Sciatic nerve (tissue), 2 donors: ENCODE measurements at regions not wholly inside any gene's neighbourhood (a gene's known extent, or its start where the extent isn't known, plus 50 kb on each side); places are given as distances from the start of the nearest gene placed in this dataset.

Experiments
- ATAC-seq: fragments of 200-7000 bp; cut with Tn5 transposase; one replicate; pipeline ENCODE4 v1.9.1; 2020; ENCODE audit warnings: mild to moderate bottlenecking, moderate library complexity
- DNase-seq: peaks from one replicate; pipeline ENCODE4 v3.0.0-alpha.2; 2020; ENCODE audit warnings: low spot score
- intact Hi-C: fragments of 100-400 bp; cut with DNase I; formaldehyde crosslinking; loops from one replicate; pipeline ENCODE4 v1.14.2; 2022
- donor health status: DM: no; HTN: no; CAD: no.
- donor health status: DM: no; HTN: no; CAD: no.

DNA sequence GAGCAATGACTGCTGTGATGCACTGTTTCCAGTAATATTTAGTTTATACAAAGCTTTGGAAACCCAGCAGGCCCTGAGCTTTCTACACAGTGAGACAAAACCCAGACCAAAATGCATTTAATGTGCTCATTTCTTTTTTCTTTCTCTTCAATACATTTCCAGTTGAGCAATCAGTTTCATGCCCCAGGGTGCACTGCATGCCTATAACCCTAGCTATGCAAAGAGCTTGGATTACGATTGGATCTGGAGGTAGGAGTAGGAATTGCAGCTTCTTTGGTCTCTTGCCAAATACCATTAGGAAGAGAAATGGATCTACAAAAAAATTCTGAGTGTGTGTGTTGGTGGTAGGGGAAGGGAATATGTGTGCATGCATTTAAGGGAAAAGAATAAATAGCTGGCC, 1001.4 kb downstream of the SQOR start:
- no peak for ATAC-seq
- intact Hi-C loops: no loop called here
- DNase-seq: no peak

DNA sequence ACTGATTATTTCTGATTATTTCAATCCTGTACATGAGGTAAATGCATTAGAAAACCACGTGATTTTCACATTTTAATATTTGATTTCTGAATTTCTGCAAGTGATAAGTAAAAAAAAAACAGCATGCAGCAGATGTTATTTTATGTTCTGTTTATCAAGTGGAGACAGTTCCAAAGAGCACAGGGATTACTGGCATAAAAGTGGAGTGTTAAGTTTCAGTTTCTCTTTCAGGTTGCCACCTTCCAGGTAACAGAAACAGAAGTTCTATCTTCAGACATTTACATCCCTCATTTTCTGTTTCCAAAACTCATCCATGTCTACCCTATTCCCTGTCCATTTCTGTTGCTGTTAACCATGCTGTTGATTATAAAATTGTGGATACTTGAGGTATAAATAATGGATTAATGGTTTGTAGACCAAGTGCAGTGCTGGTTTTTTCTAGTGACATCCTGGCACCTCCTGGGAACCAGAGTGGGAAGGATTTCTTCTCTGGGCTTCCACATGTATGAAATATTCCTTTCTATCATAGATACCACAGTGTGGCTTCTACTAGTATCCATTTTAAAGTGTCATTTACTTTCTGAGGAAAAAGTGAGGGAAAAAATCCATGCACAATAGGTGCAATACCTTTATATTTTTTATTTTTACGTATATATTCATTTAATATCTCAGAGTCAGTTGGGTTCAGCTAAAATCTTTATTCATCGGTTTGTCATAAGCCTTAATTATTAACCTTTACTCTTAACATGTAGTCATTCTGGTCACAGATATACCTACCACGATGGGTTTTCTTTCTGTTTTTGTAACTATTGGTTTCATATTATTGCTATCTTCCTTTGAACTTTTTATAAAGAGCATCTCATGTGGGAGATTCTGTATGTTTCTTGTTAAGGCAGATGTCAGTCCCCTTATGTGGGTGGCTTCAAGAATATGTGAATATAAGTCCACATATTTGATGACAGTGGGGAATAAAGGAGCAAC, 1010.0 kb downstream of the SQOR start:
- intact Hi-C loops: no loop called here
- ATAC-seq (no peak), DNase-seq (no peak)

- no peak for ATAC-seq
- no peak for DNase-seq
- intact Hi-C loops: no loop called here
Observed at GRCh38 chr15:46646490-46646889, 1011.7 kb downstream of the SQOR start.

- intact Hi-C loops: no loop called here
- ATAC-seq: no peak
- DNase-seq: no peak
Observed at GRCh38 chr15:46647046-46647445, 1012.2 kb downstream of the SQOR start.

GRCh38 chr15:46652266-46652665, 1017.4 kb downstream of the SQOR start:
- intact Hi-C loops: no loop called here
- DNase-seq (no peak), ATAC-seq (no peak)

DNA sequence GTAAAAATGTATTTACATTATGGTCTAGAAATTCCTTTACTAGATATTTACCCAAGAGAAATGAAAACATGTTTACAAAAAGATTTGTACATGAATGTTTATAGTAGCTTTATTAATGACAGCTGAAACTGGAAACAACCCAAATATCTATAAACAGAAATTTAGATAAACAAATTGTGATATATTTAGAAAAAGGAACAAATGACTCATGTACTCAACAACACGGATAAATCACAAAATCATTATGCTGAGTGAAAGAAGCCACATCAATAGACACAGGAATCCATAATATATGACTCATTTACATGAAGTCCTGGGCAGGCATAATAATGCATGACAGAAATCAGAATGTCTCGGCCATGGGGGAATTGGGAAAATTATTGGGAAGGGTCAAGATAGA, 1020.2 kb downstream of the SQOR start:
- intact Hi-C loops: no loop called here
- ATAC-seq (no peak), DNase-seq (no peak)

- no peak for DNase-seq
- ATAC-seq: no peak
- intact Hi-C loops: no loop called here
Observed at GRCh38 chr15:46660096-46660842, 1025.4 kb downstream of the SQOR start.

DNA sequence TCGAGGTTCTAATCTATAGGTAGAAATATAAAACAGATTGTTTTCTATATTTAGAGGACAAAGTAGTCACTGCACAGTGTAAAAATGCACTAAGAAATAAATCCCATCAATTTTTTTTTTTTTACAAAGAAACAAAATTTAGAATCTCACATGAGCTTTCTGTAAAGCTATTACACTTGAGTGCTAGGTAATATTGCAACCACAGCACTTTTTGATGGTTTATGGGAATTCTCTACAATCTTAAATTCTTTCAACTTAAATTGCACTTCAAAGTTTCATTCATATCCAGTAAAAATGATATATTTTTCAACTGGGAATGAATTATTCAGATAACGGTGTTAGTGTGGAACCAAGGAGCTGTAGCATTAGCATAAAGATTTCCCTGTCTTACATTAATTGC, 1035.4 kb downstream of the SQOR start:
- DNase-seq (no peak), ATAC-seq (no peak)
- intact Hi-C loops: no loop called here

DNA sequence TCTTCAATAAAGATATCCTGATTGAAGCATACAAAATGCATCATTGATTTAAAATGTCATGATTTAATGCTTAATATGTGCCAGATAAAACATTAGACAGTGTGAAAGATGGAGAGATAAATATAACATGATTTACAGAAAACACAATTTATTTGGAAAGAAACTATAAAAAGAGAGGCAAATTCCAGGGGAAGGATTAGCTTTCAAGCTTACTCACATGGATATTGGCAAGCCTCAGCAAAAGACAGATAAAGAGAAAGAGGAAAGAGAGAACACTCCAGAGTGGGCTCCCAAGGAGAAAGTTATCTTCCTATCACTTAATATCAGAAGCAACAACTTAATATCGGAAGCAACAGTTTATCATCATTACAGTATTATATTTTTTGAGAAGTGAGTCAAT, 1036.5 kb downstream of the SQOR start:
- DNase-seq: no peak
- ATAC-seq: no peak
- intact Hi-C loops: no loop called here

DNA sequence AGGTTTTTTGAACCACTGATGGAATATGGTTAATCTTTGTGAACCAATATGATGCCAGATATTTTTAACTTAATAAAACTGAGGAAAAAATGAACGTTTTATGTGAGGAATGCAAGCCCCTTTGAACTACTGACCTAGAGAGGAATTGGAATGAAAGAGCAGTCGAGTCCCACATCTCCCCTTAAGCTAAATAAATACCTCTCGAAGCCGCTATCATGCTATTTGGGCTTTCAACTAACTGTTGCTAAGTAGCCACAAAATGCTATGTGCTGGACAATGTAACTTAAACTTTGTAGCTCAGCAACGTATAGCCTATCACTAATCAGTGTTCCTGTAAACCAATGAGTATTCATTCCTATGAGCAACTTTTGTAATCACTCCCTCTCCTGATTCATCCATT, 1037.2 kb downstream of the SQOR start:
- intact Hi-C loops: no loop called here
- DNase-seq: no peak
- ATAC-seq: no peak

- intact Hi-C loops: no loop called here
- DNase-seq: no peak
- ATAC-seq: no peak
Observed at GRCh38 chr15:46676233-46677206, 1040.8 kb upstream of the SEMA6D start.

DNA sequence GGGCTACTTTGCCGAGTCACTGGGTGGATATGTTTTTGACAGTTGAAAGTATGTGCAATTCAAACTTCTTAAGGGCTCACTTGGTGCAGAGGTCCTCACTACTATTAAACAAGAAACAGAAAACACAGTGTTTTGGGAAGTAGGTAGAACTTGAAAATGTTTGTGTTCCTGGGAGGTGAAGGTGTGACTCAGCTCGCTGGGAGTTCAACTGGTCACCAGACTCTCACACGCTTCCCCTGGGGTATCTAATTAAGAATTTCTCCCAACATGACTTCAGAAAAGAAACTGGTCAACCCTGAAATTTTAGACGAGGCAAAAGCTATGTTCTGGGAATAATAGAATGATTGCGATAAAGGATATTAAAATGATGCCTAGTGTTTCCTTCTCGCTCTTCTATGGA, 1039.8 kb upstream of the SEMA6D start:
- intact Hi-C loops: no loop called here
- ATAC-seq: no peak

DNA sequence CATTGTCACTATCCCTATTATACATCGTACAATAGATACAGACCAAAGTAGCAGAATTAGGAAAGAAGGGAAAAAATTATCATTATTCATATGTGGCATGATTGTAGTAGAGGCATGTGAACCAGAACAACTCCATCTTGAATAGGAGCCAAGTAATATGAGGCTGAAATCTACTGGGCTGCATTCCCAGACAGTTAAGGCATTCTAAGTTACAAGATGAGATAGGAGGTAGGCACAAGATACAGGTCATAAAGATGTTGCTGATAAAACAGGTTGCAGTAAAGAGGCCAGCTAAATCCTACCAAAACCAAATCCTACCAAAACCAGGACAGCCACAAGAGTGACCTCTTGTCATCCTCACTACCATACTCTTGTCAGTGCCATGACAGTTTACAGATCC, 1035.4 kb upstream of the SEMA6D start:
- intact Hi-C loops: no loop called here

More for the DNA sequence above, 1039.8 kb upstream of the SEMA6D start:
- no peak for DNase-seq

DNA sequence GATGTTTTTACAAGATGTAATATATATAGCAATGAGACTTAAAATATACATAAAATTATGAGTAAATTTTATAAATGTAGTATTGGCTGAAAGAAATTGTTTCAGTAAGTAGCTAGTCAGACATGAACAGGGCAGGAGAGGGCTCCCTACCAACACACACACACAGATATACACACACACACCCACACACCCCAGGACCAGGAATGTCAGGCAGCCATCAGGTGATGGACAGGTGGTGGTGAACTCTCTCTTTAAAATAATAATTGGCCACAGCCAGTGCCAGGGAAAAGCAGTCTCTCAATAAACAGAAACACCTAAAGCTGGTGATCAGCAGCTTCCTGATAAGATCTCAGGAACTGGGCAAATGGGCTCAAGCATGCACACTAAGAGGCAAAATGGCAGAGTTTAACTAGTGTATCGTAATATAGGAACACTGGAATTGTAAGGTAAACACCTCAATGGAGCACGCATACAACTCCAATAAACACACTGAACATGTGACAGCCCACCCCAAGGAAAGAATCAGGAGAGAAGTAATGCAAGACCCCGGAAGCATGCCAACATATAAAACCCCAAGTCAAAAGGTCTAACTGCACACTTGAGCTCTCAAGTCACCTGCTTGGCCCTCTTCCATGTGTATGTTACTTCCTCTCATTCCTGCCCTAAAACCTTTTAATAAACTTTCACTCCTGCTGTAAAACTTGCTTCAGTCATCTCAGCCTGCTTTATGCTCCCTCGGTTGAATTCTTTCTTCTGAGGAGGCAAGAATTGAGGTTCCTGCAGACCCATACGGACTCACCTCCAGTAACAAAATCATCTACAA, 1034.1 kb upstream of the SEMA6D start:
- intact Hi-C loops: no loop called here
- DNase-seq: no peak
- no peak for ATAC-seq

More for the DNA sequence above, 1035.4 kb upstream of the SEMA6D start:
- ATAC-seq (no peak), DNase-seq (no peak)

- intact Hi-C loops: no loop called here
- no peak for DNase-seq
- no peak for ATAC-seq
Observed at GRCh38 chr15:46685096-46685495, 1032.2 kb upstream of the SEMA6D start.

DNA sequence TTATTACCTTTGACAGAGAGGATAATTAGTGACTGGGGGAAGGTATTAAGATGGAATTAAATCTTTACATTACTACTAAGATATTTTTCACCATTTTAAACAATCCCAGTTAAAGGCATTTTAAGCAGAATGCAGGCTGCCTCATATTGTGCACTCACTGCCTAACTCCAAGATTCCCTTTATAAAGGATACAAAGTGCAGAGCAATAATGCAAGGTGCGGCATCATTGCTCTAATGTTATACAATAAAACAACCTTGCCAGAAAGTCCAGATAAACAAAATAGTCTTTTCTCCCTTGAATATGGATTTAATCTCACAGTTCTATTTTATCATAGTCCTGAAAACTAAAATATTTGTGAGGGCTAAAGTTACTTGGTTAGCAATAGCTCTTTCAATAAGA, 1031.6 kb upstream of the SEMA6D start:
- ATAC-seq (no peak), DNase-seq (no peak)
- intact Hi-C loops: no loop called here

DNA sequence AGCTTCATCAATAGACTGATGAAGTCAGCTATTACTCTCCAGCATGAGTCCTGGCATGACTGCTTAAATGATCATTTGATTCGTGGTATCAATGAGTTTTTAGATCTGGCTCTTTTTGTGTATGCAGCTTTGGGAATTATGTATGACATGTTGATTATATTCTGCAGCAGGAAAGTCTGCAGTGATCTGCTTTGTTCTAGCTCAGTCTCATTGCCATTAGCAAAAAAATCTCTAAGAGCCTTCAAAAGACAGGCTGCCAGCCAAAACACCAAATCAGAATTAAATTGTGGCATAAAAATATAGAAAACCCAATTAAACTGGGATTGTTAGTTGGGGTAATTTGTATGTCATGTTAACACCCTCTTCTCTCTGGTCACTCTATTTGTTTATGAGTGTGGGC, 1021.0 kb upstream of the SEMA6D start:
- ATAC-seq: no peak
- intact Hi-C loops: no loop called here
- DNase-seq: no peak

- intact Hi-C loops: no loop called here
- DNase-seq (no peak), ATAC-seq (no peak)
Observed at GRCh38 chr15:46701346-46701745, 1016.0 kb upstream of the SEMA6D start.
